Caco-2 (cell line): ENCODE measurements at regions not wholly inside any gene's neighbourhood (a gene's known extent, or its start where the extent isn't known, plus 50 kb on each side); places are given as distances from the start of the nearest gene placed in this dataset.

Experiments used
- BruUV-seq: library from RNA; stranded (reverse); fragments of 400-500 nt; replicated peaks from 2 replicates; lab custom pipeline; 2021; lab: Mats Ljungman, UMichigan
- CTCF ChIA-PET: fragments of 300-600 bp; sonication (Branson Sonifier 250); formaldehyde crosslinking; loops from one replicate; lab custom pipeline; 2022; ENCODE audit warnings: antibody characterized with exemption; lab: Charles Lee
- POLR2A ChIA-PET: fragments of 300-600 bp; sonication (Branson Sonifier 250); formaldehyde crosslinking; loops from one replicate; lab custom pipeline; 2022; ENCODE audit warnings: antibody characterized with exemption; lab: Charles Lee
- DNase-seq, 2 experiments: peaks; one replicate each; pipeline versions ENCODE4 v3.0.0 to v3.0.0-alpha.2; 2020 to 2022
- H3K27me3 ChIP-seq: replicated peaks from 2 replicates; pipeline ENCODE4 v1.6.0; 2011; ENCODE audit warnings: low read length; ENCODE audit not compliant: control insufficient read depth, insufficient read depth
- H3K36me3 ChIP-seq: 2 replicates; pipeline ENCODE4 v1.5.1; 2011; ENCODE audit warnings: low read length; ENCODE audit not compliant: control insufficient read depth, insufficient read depth
- H3K4me1 ChIP-seq: fragments of 250-450 bp; sonication (Bioruptor Pico); 2 replicates; pipeline ENCODE4 v1.5.1; 2020; ENCODE audit warnings: mild to moderate bottlenecking
- H3K4me3 ChIP-seq: 2 replicates; pipeline ENCODE4 v1.5.1; 2011; ENCODE audit warnings: low read depth, mild to moderate bottlenecking, control low read depth, low read length
- H3K9me3 ChIP-seq: fragments of 250-450 bp; sonication (Bioruptor Pico); 2 replicates; pipeline ENCODE4 v1.5.1; 2020; ENCODE audit warnings: mild to moderate bottlenecking, moderate library complexity
- H3K27ac Mint-ChIP-seq: one replicate; pipeline ENCODE4 v1.8.0; 2022; ENCODE audit warnings: mixed read lengths; ENCODE audit not compliant: unreplicated experiment
- H3K27me3 Mint-ChIP-seq: one replicate; pipeline ENCODE4 v1.8.0; 2022; ENCODE audit warnings: mixed read lengths; ENCODE audit not compliant: insufficient read depth, unreplicated experiment
- H3K36me3 Mint-ChIP-seq: one replicate; pipeline ENCODE4 v1.8.0; 2022; ENCODE audit warnings: mild to moderate bottlenecking, mixed read lengths; ENCODE audit not compliant: insufficient read depth, unreplicated experiment
- H3K4me1 Mint-ChIP-seq: one replicate; pipeline ENCODE4 v1.8.0; 2022; ENCODE audit warnings: low read depth, mixed read lengths; ENCODE audit not compliant: unreplicated experiment
- H3K4me3 Mint-ChIP-seq: one replicate; pipeline ENCODE4 v1.8.0; 2022; ENCODE audit warnings: mild to moderate bottlenecking, moderate library complexity, mixed read lengths; ENCODE audit not compliant: unreplicated experiment
- H3K9me3 Mint-ChIP-seq: one replicate; pipeline ENCODE4 v1.8.0; 2022; ENCODE audit warnings: mixed read lengths; ENCODE audit not compliant: unreplicated experiment
- intact Hi-C: fragments of 100-400 bp; cut with micrococcal nuclease; formaldehyde crosslinking; loops from one replicate; pipeline ENCODE4 v1.10.0; 2022; ENCODE audit not compliant: unreplicated experiment
- TF ChIP-seq, protein P1 (sequence below), 2 experiments: fragments of 200-600 bp in 1 of 2; IDR thresholded peaks; 1 replicate in 1 of 2; 2 replicates in 1 of 2; pipeline versions ENCODE4 v1.5.1 to v1.8.0; 2011 to 2022; ENCODE audit warnings: antibody characterized with exemption in 1 of 2, control low read depth in 1 of 2, inconsistent platforms in 1 of 2, low read depth in 1 of 2, low read length in 1 of 2, mild to moderate bottlenecking in 1 of 2, moderate library complexity in 1 of 2; ENCODE audit not compliant: insufficient read depth in 1 of 2, severe bottlenecking in 1 of 2, unreplicated experiment in 1 of 2

DNA sequence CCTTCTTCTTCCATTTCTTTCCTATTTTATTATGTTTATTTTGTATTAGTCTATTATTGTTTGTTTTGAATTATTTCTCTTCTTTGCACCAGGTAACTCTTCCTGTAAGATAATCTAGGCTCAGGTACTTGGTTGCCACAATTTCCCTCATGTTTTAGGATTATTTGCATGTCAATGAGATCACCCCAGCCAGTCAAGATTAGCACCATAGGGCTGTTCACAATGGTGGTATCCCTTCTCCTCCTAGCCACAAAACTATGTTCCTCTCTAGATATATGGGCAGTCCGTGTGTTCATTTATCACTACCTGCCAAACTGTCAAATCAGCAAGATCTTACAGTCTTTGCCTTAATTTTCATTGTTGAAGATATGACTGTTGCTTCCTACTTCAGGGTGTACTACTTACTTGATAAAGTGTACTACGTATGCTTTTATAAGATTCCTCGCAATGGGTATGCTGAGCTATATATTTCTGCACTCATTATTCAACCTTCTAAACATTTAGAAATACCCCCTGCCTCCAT is 1536.2 kb downstream of the PLA2G4A start:
- POLR2A ChIA-PET: no interaction called here
- Histone ChIP-seq H3K27me3 (no peaks in the 10 kb centered on the region), H3K4me3 (no peak overlapping the region), H3K36me3 (no peaks in the 10 kb centered on the region), H3K4me1 (peaks cover 4% of the 10 kb centered on the region; the same call in 1 of the 2 replicates), H3K9me3 (no peaks in the 10 kb centered on the region)
- Mint-ChIP-seq H3K27ac (no peak overlapping the region), H3K4me3 (no peak overlapping the region), H3K4me1 (no peaks in the 10 kb centered on the region), H3K27me3 (no peaks in the 10 kb centered on the region), H3K36me3 (no peaks in the 10 kb centered on the region), H3K9me3 (no peaks in the 10 kb centered on the region)
- no peak for DNase-seq
- CTCF ChIA-PET: no interaction called here
- BruUV-seq: no TSS peak
- TF ChIP-seq, protein P1, sequence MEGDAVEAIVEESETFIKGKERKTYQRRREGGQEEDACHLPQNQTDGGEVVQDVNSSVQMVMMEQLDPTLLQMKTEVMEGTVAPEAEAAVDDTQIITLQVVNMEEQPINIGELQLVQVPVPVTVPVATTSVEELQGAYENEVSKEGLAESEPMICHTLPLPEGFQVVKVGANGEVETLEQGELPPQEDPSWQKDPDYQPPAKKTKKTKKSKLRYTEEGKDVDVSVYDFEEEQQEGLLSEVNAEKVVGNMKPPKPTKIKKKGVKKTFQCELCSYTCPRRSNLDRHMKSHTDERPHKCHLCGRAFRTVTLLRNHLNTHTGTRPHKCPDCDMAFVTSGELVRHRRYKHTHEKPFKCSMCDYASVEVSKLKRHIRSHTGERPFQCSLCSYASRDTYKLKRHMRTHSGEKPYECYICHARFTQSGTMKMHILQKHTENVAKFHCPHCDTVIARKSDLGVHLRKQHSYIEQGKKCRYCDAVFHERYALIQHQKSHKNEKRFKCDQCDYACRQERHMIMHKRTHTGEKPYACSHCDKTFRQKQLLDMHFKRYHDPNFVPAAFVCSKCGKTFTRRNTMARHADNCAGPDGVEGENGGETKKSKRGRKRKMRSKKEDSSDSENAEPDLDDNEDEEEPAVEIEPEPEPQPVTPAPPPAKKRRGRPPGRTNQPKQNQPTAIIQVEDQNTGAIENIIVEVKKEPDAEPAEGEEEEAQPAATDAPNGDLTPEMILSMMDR (IDR thresholded peaks at IDR 0.05; ENCODE audit: insufficient read depth in 1 of 2, low read depth in 1 of 2, low read length in 1 of 2, severe bottlenecking in 1 of 2, unreplicated experiment in 1 of 2): no peak
- intact Hi-C loops: no loop called here

DNA sequence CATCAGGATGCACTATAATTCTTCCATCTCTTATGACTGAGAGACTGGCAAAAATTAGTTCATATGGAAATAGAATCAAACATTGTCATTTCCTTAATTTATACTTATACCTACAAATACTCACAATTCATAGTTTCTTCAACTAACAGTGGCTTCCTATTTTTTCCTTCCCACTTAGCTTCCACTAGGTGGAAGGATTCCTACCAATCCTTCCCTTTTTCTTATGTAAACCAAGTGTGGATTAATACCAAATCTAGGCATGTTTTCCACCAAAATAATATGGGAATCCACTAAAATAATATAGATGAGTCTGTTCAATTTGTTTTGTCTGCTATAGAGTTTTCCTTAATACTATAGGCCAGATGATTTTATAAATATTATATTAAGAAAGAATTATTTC is 1537.1 kb downstream of the PLA2G4A start:
- no peak overlapping the region for H3K4me3 ChIP-seq
- peaks cover 4% of the 10 kb centered on the region; the same call in 1 of the 2 replicates for H3K4me1 ChIP-seq
- H3K36me3 Mint-ChIP-seq: no peaks in the 10 kb centered on the region
- DNase-seq: no peak
- ChIA-PET POLR2A (no interaction called here), CTCF (no interaction called here)
- no peak overlapping the region for H3K27ac Mint-ChIP-seq
- no peak overlapping the region for H3K4me3 Mint-ChIP-seq
- BruUV-seq: no TSS peak
- H3K27me3 ChIP-seq: no peaks in the 10 kb centered on the region
- no peaks in the 10 kb centered on the region for H3K9me3 ChIP-seq
- TF ChIP-seq, protein P1 (IDR thresholded peaks at IDR 0.05; ENCODE audit: insufficient read depth in 1 of 2, low read depth in 1 of 2, low read length in 1 of 2, severe bottlenecking in 1 of 2, unreplicated experiment in 1 of 2): no peak
- H3K9me3 Mint-ChIP-seq: no peaks in the 10 kb centered on the region
- no peaks in the 10 kb centered on the region for H3K4me1 Mint-ChIP-seq
- H3K27me3 Mint-ChIP-seq: no peaks in the 10 kb centered on the region
- intact Hi-C loops: no loop called here
- H3K36me3 ChIP-seq: no peaks in the 10 kb centered on the region

DNA sequence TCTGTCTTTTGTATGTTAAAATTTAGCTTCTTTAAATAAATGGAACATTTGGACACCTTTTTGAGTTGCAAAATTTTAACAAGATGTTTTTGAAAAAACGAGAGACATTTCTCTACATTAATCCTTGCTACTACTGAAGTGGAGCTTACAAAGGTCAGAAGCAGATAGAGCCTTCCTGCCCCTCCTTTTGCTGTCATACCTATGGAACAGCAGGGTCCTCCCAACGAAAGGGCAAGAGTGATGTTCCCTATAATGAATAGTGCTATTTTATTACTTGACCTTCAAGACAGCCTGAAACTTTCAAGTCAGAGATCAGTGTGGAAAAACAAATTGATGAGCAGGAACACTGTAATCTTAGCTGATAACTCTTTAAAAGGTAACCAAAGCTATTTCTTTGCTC is 1538.9 kb downstream of the PLA2G4A start:
- no TSS peak for BruUV-seq
- Histone ChIP-seq H3K4me3 (no peak overlapping the region; the same call in 1 of the 2 replicates), H3K4me1 (peaks cover 4% of the 10 kb centered on the region; the same call in 1 of the 2 replicates), H3K27me3 (no peaks in the 10 kb centered on the region), H3K36me3 (no peaks in the 10 kb centered on the region), H3K9me3 (no peaks in the 10 kb centered on the region)
- Mint-ChIP-seq H3K9me3 (no peaks in the 10 kb centered on the region), H3K4me3 (no peak overlapping the region), H3K36me3 (no peaks in the 10 kb centered on the region), H3K4me1 (no peaks in the 10 kb centered on the region), H3K27me3 (no peaks in the 10 kb centered on the region), H3K27ac (no peak overlapping the region)
- peak in 1 of 2 experiments; percentile 43 for DNase-seq
- ChIA-PET CTCF (no interaction called here), POLR2A (no interaction called here)
- intact Hi-C loops: no loop called here
- TF ChIP-seq, protein P1 (IDR thresholded peaks at IDR 0.05; ENCODE audit: insufficient read depth in 1 of 2, low read depth in 1 of 2, low read length in 1 of 2, severe bottlenecking in 1 of 2, unreplicated experiment in 1 of 2): no peak
